ENCODE measurements at regions not wholly inside any gene's neighbourhood (a gene's known extent, or its start where the extent isn't known, plus 50 kb on each side); places are given as distances from the start of the nearest gene placed in this dataset.

DNA sequence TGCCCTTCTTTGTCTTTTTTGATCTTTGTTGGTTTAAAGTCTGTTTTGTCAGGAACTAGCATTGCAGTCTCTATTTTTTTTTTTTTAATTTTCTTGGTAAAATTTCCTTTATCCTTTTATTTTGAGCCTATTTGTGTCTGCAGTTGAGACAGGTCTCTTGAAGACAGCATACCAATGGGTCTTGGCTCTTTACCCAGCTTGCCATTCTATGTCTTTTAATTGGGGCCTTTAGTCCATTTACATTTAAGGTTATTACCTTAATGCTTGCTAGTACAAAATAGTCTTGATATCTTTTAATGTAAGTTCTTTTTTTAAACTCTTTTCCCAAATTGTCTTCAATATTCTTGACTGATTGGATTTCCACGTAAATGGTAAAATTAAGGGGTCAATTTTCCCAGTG lies 398.3 kb upstream of the CHRM2 start:
- no peak overlapping the region for H2BK20ac ChIP-seq (ENCODE audit: low read depth, low read length)
- H4K5ac ChIP-seq (ENCODE audit: low read depth, low read length): no peak overlapping the region
- H3K4me3 ChIP-seq (ENCODE audit: insufficient read depth, low read depth, low read length): no peak overlapping the region
- no peaks in the 10 kb centered on the region for H3K79me1 ChIP-seq (ENCODE audit: low read depth in 1 of 2, low read length in 2 of 2)
- H2BK15ac ChIP-seq (ENCODE audit: low read depth, low read length): no peak overlapping the region
- no peak overlapping the region for H2AFZ ChIP-seq (replicated peaks; ENCODE audit: low read length, poor library complexity)
- H3K36me3 ChIP-seq (ENCODE audit: control insufficient read depth, insufficient read depth, low read length): no peaks in the 10 kb centered on the region
- CTCF ChIA-PET: no interaction called here
- no peak for ATAC-seq (ENCODE audit: low read depth)
- H3K9me1 ChIP-seq (ENCODE audit: insufficient read depth, low read length): no peaks in the 10 kb centered on the region
- no peak for DNase-seq
- no peak overlapping the region for H3K4me2 ChIP-seq (ENCODE audit: low read depth, low read length)
- no peak overlapping the region for H4K91ac ChIP-seq (ENCODE audit: insufficient read depth, low read depth, low read length)
- no TSS peak for BruUV-seq (replicated peaks)
- dilution Hi-C loops (cut with HindIII; ENCODE audit: low sequenced_read_pairs, unreplicated experiment): no loop called here
- no peaks in the 10 kb centered on the region; the same call in 1 of the 2 replicates for H3K9me3 ChIP-seq (ENCODE audit: control insufficient read depth, insufficient read depth, low read length)
- H3K27ac ChIP-seq (ENCODE audit: insufficient read depth, low read length): no peak overlapping the region
- H3K14ac ChIP-seq (replicated peaks; ENCODE audit: low read depth, low read length): no peak overlapping the region
- H3K27me3 ChIP-seq (ENCODE audit: control insufficient read depth, insufficient read depth, low read length): no peaks in the 10 kb centered on the region
- TF ChIP-seq MXI1 (IDR thresholded peaks at IDR 0.05; ENCODE audit: borderline replicate concordance, low read depth, low read length) (no peak), POLR2A (IDR thresholded peaks at IDR 0.05; ENCODE audit: low read depth, low read length) (no peak), CHD1 (IDR thresholded peaks at IDR 0.05; ENCODE audit: low read depth, low read length) (no peak), NFE2L2 (IDR thresholded peaks at IDR 0.05; ENCODE audit: low read depth, low read length) (no peak), CEBPB (IDR thresholded peaks at IDR 0.05; ENCODE audit: low read depth, low read length) (no peak), FOS (IDR thresholded peaks at IDR 0.05; ENCODE audit: low read depth, low read length) (no peak), RCOR1 (IDR thresholded peaks at IDR 0.05; ENCODE audit: insufficient replicate concordance, low read length) (no peak), SMC3 (IDR thresholded peaks at IDR 0.05; ENCODE audit: low read depth, low read length) (no peak), MAFK (IDR thresholded peaks at IDR 0.05; ENCODE audit: low read depth, low read length) (no peak), RFX5 (IDR thresholded peaks at IDR 0.05; ENCODE audit: low read depth, low read length) (no peak), RAD21 (IDR thresholded peaks at IDR 0.05; ENCODE audit: low read length) (no peak)
- TF ChIP-seq, protein P1, sequence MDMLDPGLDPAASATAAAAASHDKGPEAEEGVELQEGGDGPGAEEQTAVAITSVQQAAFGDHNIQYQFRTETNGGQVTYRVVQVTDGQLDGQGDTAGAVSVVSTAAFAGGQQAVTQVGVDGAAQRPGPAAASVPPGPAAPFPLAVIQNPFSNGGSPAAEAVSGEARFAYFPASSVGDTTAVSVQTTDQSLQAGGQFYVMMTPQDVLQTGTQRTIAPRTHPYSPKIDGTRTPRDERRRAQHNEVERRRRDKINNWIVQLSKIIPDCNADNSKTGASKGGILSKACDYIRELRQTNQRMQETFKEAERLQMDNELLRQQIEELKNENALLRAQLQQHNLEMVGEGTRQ (IDR thresholded peaks at IDR 0.05; ENCODE audit: low read depth, low read length): no peak
- TF ChIP-seq, protein P2, sequence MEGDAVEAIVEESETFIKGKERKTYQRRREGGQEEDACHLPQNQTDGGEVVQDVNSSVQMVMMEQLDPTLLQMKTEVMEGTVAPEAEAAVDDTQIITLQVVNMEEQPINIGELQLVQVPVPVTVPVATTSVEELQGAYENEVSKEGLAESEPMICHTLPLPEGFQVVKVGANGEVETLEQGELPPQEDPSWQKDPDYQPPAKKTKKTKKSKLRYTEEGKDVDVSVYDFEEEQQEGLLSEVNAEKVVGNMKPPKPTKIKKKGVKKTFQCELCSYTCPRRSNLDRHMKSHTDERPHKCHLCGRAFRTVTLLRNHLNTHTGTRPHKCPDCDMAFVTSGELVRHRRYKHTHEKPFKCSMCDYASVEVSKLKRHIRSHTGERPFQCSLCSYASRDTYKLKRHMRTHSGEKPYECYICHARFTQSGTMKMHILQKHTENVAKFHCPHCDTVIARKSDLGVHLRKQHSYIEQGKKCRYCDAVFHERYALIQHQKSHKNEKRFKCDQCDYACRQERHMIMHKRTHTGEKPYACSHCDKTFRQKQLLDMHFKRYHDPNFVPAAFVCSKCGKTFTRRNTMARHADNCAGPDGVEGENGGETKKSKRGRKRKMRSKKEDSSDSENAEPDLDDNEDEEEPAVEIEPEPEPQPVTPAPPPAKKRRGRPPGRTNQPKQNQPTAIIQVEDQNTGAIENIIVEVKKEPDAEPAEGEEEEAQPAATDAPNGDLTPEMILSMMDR (conservative IDR thresholded peaks at IDR 0.05; ENCODE audit: low read depth, low read length): no peak
- intact Hi-C loops (cut with micrococcal nuclease): no loop called here
- no peak overlapping the region for H2AK9ac ChIP-seq (replicated peaks; ENCODE audit: low read depth, low read length, poor library complexity)
- H3K18ac ChIP-seq (ENCODE audit: low read depth, low read length): no peak overlapping the region
- H3K9ac ChIP-seq (ENCODE audit: low read depth, low read length): no peak overlapping the region
- POLR2A ChIA-PET (ENCODE audit: unreplicated experiment): no interaction called here
- no peak overlapping the region for H3K56ac ChIP-seq (ENCODE audit: extremely low read depth, insufficient read depth, low read length)
- H3K23ac ChIP-seq (ENCODE audit: low read depth, low read length): no peak overlapping the region
- WGBS, 2 experiments (ENCODE audit: extremely low coverage in 2 of 2, insufficient read length in 1 of 2): no CpG with 5 or more reads among the region's 1 CpG
- no peaks in the 10 kb centered on the region for H3K4me1 ChIP-seq (ENCODE audit: control insufficient read depth, insufficient read depth, low read length)
- no peaks in the 10 kb centered on the region for H4K20me1 ChIP-seq (ENCODE audit: insufficient read depth, low read length)
- no peak overlapping the region for H2BK120ac ChIP-seq (ENCODE audit: low read depth, low read length)
- no peak overlapping the region for H3K4ac ChIP-seq (ENCODE audit: low read depth, low read length)
- no peak overlapping the region for H2BK5ac ChIP-seq (ENCODE audit: low read depth, low read length, poor library complexity, severe bottlenecking)
- in situ Hi-C loops (cut with MboI; ENCODE audit: low sequenced_read_pairs): no loop called here
- no peak overlapping the region for H2AK5ac ChIP-seq (ENCODE audit: low read depth, low read length)
- H4K8ac ChIP-seq (ENCODE audit: low read depth in 2 of 2, low read length in 2 of 2): no peak overlapping the region
